Ishikawa (cell line): ENCODE measurements at regions not wholly inside any gene's neighbourhood (a gene's known extent, or its start where the extent isn't known, plus 50 kb on each side); places are given as distances from the start of the nearest gene placed in this dataset.

Source experiments
- CEBPB ChIP-seq: IDR thresholded peaks from 2 replicates; pipeline ENCODE4 v1.6.1; 2012
- CREB1 ChIP-seq: IDR thresholded peaks from 2 replicates; pipeline ENCODE4 v1.6.1; 2012; ENCODE audit warnings: low read depth
- EGR1 ChIP-seq: IDR thresholded peaks from 2 replicates; pipeline ENCODE4 v1.6.1; 2012
- EP300 ChIP-seq: IDR thresholded peaks from 2 replicates; pipeline ENCODE4 v1.6.1; 2012; ENCODE audit warnings: borderline replicate concordance
- FOXM1 ChIP-seq: IDR thresholded peaks from 2 replicates; pipeline ENCODE4 v1.6.1; 2012; ENCODE audit warnings: low read depth, borderline replicate concordance
- NFIC ChIP-seq: IDR thresholded peaks from 2 replicates; pipeline ENCODE4 v1.6.1; 2012
- RAD21 ChIP-seq: IDR thresholded peaks from 2 replicates; pipeline ENCODE4 v1.6.1; 2012; ENCODE audit warnings: low read depth
- TAF1 ChIP-seq: IDR thresholded peaks from 2 replicates; pipeline ENCODE4 v1.6.1; 2012; ENCODE audit warnings: low read depth, mild to moderate bottlenecking
- TCF12 ChIP-seq: IDR thresholded peaks from 2 replicates; pipeline ENCODE4 v1.6.1; 2012; ENCODE audit warnings: low read depth
- TEAD4 ChIP-seq: IDR thresholded peaks from 2 replicates; pipeline ENCODE4 v1.6.1; 2012
- YY1 ChIP-seq: IDR thresholded peaks from 2 replicates; pipeline ENCODE4 v1.6.1; 2012; ENCODE audit warnings: low read depth
- ZBTB7A ChIP-seq: IDR thresholded peaks from 2 replicates; pipeline ENCODE4 v1.6.1; 2012; ENCODE audit warnings: low read depth
- TF ChIP-seq, protein P1 (sequence below): IDR thresholded peaks from 2 replicates; pipeline ENCODE4 v1.6.1; 2012
- TF ChIP-seq, protein P2 (sequence below): IDR thresholded peaks from 2 replicates; pipeline ENCODE4 v1.6.1; 2012
- TF ChIP-seq, protein P3 (sequence below): IDR thresholded peaks from 2 replicates; pipeline ENCODE4 v1.6.1; 2012; ENCODE audit warnings: low read depth, mild to moderate bottlenecking

DNA sequence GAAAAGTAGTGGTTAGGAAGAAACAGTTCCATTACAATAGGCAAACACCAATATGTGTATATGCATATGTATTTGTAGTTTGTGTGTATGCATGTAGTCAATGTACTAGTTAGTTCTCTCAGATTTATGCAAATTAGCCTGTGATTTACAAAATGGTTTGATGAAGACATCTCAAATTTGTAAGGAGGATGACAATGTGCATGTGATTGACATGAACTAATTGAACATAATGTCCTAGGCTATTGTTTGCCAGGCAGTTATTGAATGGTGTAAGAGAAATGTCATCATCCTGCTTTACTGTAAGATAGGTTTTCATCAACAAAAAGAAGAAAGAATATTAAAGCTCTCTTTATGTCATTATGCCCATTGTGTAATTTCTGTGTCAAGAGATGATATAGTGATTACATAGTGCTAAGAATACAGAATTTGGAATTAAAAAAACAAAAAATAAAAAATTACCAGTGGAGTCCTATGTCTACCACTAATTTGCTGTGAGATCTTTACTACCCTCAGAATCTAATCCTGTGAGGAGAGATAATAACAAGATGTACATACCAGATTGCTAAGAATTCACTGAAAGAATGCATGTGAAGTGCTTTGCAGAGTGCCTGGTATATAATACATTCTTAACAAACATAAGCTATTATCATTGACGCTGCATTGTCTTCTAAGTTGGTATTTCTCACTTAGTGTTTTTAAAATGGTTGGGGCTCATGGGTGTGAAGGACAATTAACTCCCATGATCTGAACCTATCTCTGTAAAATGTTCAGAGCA is 258.0 kb downstream of the CPS1 start:
- TF ChIP-seq CREB1 (no peak), TCF12 (no peak), CEBPB (no peak), ZBTB7A (no peak), TAF1 (no peak), RAD21 (no peak), EP300 (no peak), NFIC (no peak), TEAD4 (no peak)
- TF ChIP-seq, protein P1, sequence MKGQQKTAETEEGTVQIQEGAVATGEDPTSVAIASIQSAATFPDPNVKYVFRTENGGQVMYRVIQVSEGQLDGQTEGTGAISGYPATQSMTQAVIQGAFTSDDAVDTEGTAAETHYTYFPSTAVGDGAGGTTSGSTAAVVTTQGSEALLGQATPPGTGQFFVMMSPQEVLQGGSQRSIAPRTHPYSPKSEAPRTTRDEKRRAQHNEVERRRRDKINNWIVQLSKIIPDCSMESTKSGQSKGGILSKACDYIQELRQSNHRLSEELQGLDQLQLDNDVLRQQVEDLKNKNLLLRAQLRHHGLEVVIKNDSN, result no peak
- TF ChIP-seq, protein P2, sequence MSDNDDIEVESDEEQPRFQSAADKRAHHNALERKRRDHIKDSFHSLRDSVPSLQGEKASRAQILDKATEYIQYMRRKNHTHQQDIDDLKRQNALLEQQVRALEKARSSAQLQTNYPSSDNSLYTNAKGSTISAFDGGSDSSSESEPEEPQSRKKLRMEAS, result no peak
- TF ChIP-seq, protein P3, sequence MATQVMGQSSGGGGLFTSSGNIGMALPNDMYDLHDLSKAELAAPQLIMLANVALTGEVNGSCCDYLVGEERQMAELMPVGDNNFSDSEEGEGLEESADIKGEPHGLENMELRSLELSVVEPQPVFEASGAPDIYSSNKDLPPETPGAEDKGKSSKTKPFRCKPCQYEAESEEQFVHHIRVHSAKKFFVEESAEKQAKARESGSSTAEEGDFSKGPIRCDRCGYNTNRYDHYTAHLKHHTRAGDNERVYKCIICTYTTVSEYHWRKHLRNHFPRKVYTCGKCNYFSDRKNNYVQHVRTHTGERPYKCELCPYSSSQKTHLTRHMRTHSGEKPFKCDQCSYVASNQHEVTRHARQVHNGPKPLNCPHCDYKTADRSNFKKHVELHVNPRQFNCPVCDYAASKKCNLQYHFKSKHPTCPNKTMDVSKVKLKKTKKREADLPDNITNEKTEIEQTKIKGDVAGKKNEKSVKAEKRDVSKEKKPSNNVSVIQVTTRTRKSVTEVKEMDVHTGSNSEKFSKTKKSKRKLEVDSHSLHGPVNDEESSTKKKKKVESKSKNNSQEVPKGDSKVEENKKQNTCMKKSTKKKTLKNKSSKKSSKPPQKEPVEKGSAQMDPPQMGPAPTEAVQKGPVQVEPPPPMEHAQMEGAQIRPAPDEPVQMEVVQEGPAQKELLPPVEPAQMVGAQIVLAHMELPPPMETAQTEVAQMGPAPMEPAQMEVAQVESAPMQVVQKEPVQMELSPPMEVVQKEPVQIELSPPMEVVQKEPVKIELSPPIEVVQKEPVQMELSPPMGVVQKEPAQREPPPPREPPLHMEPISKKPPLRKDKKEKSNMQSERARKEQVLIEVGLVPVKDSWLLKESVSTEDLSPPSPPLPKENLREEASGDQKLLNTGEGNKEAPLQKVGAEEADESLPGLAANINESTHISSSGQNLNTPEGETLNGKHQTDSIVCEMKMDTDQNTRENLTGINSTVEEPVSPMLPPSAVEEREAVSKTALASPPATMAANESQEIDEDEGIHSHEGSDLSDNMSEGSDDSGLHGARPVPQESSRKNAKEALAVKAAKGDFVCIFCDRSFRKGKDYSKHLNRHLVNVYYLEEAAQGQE, result no peak

DNA sequence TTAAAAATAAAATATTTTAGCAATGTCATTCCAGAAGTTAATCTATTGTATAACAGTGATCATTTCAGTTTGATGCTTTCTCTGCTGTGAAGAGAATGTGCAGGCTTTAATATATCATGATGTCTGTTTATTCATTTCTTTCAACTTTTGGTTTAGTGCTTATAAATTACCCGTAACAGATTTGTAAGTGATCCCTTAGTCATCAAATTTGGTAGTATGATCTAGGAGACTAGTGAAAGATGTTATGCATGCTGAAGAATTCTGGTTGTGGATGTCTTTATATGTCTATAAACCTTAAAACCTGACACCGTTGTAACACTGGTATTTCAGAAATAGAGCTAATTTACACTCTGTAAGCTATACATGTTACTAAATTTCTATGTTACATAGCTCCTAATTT is 260.4 kb downstream of the CPS1 start:
- TF ChIP-seq EP300, result no peak
- no peak for TF ChIP-seq EGR1
- TF ChIP-seq ZBTB7A, result no peak
- TF ChIP-seq, protein P3, result no peak

GRCh38 chr2:210818473-210818872 is 262.1 kb downstream of the CPS1 start:
- no peak for TF ChIP-seq RAD21
- no peak for TF ChIP-seq YY1
- no peak for TF ChIP-seq FOXM1
- TF ChIP-seq EGR1, result no peak
- TF ChIP-seq TCF12, result no peak
- no peak for TF ChIP-seq CREB1
- TF ChIP-seq TAF1, result no peak
- no peak for TF ChIP-seq ZBTB7A
- TF ChIP-seq EP300, result no peak
- no peak for TF ChIP-seq TEAD4
- no peak for TF ChIP-seq NFIC
- TF ChIP-seq, protein P2, result no peak
- TF ChIP-seq, protein P1, result no peak
- TF ChIP-seq, protein P3, result no peak
- TF ChIP-seq CEBPB, result no peak

DNA sequence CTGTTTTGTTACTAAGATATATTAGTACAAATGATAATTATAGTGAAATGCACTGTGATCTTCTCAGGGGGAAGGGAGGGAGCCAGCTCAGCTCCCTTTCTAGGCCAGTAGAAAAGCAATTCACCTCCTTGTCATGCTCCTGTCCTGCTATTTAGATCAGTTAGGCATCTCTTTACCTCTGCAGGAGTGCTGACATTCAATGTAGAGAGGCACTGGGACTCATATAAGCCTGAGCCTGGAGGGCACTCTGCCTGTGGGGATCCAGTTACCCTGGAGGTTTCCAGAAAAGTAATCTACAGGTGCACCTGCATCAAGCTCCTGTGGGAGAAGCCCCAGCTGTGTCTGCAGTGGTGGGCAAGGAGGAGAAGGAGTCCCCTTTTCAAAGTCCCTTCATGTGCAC is 277.0 kb downstream of the CPS1 start:
- no peak for TF ChIP-seq YY1
- no peak for TF ChIP-seq TEAD4

GRCh38 chr2:210839034-210839433 is 282.6 kb downstream of the CPS1 start:
- TF ChIP-seq YY1 (no peak), TEAD4 (no peak), EP300 (no peak), TAF1 (no peak), ZBTB7A (no peak), EGR1 (no peak), CREB1 (no peak), TCF12 (no peak), NFIC (no peak), RAD21 (no peak), FOXM1 (no peak), CEBPB (no peak)
- TF ChIP-seq, protein P3, result no peak
- TF ChIP-seq, protein P2, result no peak
- TF ChIP-seq, protein P1, result no peak
